ENCODE measurements at regions not wholly inside any gene's neighbourhood (a gene's known extent, or its start where the extent isn't known, plus 50 kb on each side); places are given as distances from the start of the nearest gene placed in this dataset.
A peak's percentile ranks its signal among the peaks of the same experiment; 100 is the strongest.

- DNase-seq: peak; percentile 44 to 58
These were observed 91.8 kb upstream of the ENPP6 start for GRCh38 chr4:184309241-184310170.

- no peak for DNase-seq
These were observed 89.3 kb upstream of the ENPP6 start for GRCh38 chr4:184306949-184307348.

GRCh38 chr4:184306470-184306869 lies 88.8 kb upstream of the ENPP6 start:
- no peak for DNase-seq

- no peak for DNase-seq
These were observed 83.1 kb upstream of the ENPP6 start for GRCh38 chr4:184300816-184301215.

- DNase-seq: no peak
These were observed 80.6 kb upstream of the ENPP6 start for GRCh38 chr4:184298254-184298653.

- DNase-seq: no peak
These were observed 77.5 kb upstream of the ENPP6 start for GRCh38 chr4:184295206-184295605.

GRCh38 chr4:184294606-184295133 lies 77.0 kb upstream of the ENPP6 start:
- DNase-seq: no peak

- DNase-seq: no peak
These were observed 75.9 kb upstream of the ENPP6 start for GRCh38 chr4:184293552-184293951.

- no peak for DNase-seq
These were observed 75.2 kb upstream of the ENPP6 start for GRCh38 chr4:184292877-184293276.

- no peak for DNase-seq
These were observed 74.8 kb upstream of the ENPP6 start for GRCh38 chr4:184292465-184292867.

GRCh38 chr4:184289179-184289535 lies 71.5 kb upstream of the ENPP6 start:
- no peak for DNase-seq

- peak; percentile 55 to 66 for DNase-seq
These were observed 70.9 kb upstream of the ENPP6 start for GRCh38 chr4:184288451-184289178.

GRCh38 chr4:184287697-184288255 lies 70.1 kb upstream of the ENPP6 start:
- no peak for DNase-seq

- DNase-seq: no peak
These were observed 68.7 kb upstream of the ENPP6 start for GRCh38 chr4:184286358-184286757.

- DNase-seq: no peak
These were observed 67.1 kb upstream of the ENPP6 start for GRCh38 chr4:184284742-184285141.

- DNase-seq: no peak
These were observed 66.6 kb upstream of the ENPP6 start for GRCh38 chr4:184284336-184284690.

GRCh38 chr4:184283659-184284335 lies 66.1 kb upstream of the ENPP6 start:
- no peak for DNase-seq

- peak; percentile 34 to 61 for DNase-seq
These were observed 65.4 kb upstream of the ENPP6 start for GRCh38 chr4:184282895-184283654.

- peak; percentile 57 to 71 for DNase-seq
These were observed 64.6 kb upstream of the ENPP6 start for GRCh38 chr4:184282251-184282713.

- peak; percentile 27 to 51 for DNase-seq
These were observed 63.8 kb upstream of the ENPP6 start for GRCh38 chr4:184281231-184282139.

- DNase-seq: peak in 1 of 2 experiments; percentile 37
These were observed 63.0 kb upstream of the ENPP6 start for GRCh38 chr4:184280591-184281071.
